Ishikawa (cell line): ENCODE measurements at regions not wholly inside any gene's neighbourhood (a gene's known extent, or its start where the extent isn't known, plus 50 kb on each side); places are given as distances from the start of the nearest gene placed in this dataset.

Experiments
- CEBPB ChIP-seq: IDR thresholded peaks from 2 replicates; pipeline ENCODE4 v1.6.1; 2012
- CREB1 ChIP-seq: IDR thresholded peaks from 2 replicates; pipeline ENCODE4 v1.6.1; 2012; ENCODE audit warnings: low read depth
- EGR1 ChIP-seq: IDR thresholded peaks from 2 replicates; pipeline ENCODE4 v1.6.1; 2012
- EP300 ChIP-seq: IDR thresholded peaks from 2 replicates; pipeline ENCODE4 v1.6.1; 2012; ENCODE audit warnings: borderline replicate concordance
- FOXM1 ChIP-seq: IDR thresholded peaks from 2 replicates; pipeline ENCODE4 v1.6.1; 2012; ENCODE audit warnings: low read depth, borderline replicate concordance
- MAX ChIP-seq: IDR thresholded peaks from 2 replicates; pipeline ENCODE4 v1.6.1; 2012
- RAD21 ChIP-seq: IDR thresholded peaks from 2 replicates; pipeline ENCODE4 v1.6.1; 2012; ENCODE audit warnings: low read depth
- REST ChIP-seq: IDR thresholded peaks from 2 replicates; pipeline ENCODE4 v1.6.1; 2012; ENCODE audit warnings: low read depth, mild to moderate bottlenecking
- TAF1 ChIP-seq: IDR thresholded peaks from 2 replicates; pipeline ENCODE4 v1.6.1; 2012; ENCODE audit warnings: low read depth, mild to moderate bottlenecking
- TCF12 ChIP-seq: IDR thresholded peaks from 2 replicates; pipeline ENCODE4 v1.6.1; 2012; ENCODE audit warnings: low read depth
- TEAD4 ChIP-seq: IDR thresholded peaks from 2 replicates; pipeline ENCODE4 v1.6.1; 2012
- USF1 ChIP-seq: IDR thresholded peaks from 2 replicates; pipeline ENCODE4 v1.6.1; 2012
- YY1 ChIP-seq: IDR thresholded peaks from 2 replicates; pipeline ENCODE4 v1.6.1; 2012; ENCODE audit warnings: low read depth
- ZBTB7A ChIP-seq: IDR thresholded peaks from 2 replicates; pipeline ENCODE4 v1.6.1; 2012; ENCODE audit warnings: low read depth

- no peak for TF ChIP-seq EGR1
- TF ChIP-seq REST: no peak
- TF ChIP-seq YY1: no peak
- TF ChIP-seq MAX: no peak
- TF ChIP-seq CEBPB: no peak
- TF ChIP-seq EP300: no peak
- no peak for TF ChIP-seq TEAD4
- TF ChIP-seq ZBTB7A: no peak
- TF ChIP-seq TAF1: no peak
- no peak for TF ChIP-seq CREB1
- TF ChIP-seq RAD21: no peak
- no peak for TF ChIP-seq USF1
- no peak for TF ChIP-seq FOXM1
- TF ChIP-seq TCF12: no peak
Observed at GRCh38 chr1:238767321-238767720, 619.0 kb upstream of the CHRM3 start.
